ENCODE measurements at regions not wholly inside any gene's neighbourhood (a gene's known extent, or its start where the extent isn't known, plus 50 kb on each side); places are given as distances from the start of the nearest gene placed in this dataset.

DNA sequence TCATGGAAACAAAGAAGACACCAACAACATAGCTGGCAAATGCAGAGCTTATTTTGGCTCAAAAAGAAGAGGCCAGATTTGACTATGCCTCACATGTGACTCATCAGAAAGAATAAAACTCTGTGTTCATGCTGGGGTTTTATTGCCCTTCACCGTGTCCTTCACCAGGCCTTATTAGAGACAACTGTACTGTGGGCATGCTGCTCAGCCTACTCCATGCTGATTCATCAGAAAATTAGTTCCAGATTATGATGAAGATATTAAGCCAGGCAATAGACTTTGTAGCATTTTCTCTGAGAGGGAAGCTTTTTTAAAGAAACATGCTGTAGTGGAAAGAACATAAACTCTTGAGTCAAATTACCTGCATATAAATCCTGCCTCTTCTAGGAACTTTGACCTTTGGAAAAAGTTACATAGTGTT lies 89.8 kb downstream of the CYB561 start:
- no peak for TF ChIP-seq CTCF (IDR thresholded peaks at IDR 0.05)
- TF ChIP-seq SIN3A (IDR thresholded peaks at IDR 0.05; ENCODE audit: borderline replicate concordance, low read depth, low read length): peak; percentile 25; the same call in 1 of the 2 replicates
- peak; percentile 35; the same call in 1 of the 2 replicates for TF ChIP-seq RAD21 (IDR thresholded peaks at IDR 0.05; ENCODE audit: low read length)
- TF ChIP-seq, protein P1, sequence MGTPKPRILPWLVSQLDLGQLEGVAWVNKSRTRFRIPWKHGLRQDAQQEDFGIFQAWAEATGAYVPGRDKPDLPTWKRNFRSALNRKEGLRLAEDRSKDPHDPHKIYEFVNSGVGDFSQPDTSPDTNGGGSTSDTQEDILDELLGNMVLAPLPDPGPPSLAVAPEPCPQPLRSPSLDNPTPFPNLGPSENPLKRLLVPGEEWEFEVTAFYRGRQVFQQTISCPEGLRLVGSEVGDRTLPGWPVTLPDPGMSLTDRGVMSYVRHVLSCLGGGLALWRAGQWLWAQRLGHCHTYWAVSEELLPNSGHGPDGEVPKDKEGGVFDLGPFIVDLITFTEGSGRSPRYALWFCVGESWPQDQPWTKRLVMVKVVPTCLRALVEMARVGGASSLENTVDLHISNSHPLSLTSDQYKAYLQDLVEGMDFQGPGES (IDR thresholded peaks at IDR 0.05; ENCODE audit: low read depth, low read length): no peak
- TF ChIP-seq TCF12 (IDR thresholded peaks at IDR 0.05): peak; percentile 100
- no peak for TF ChIP-seq GABPA (IDR thresholded peaks at IDR 0.05; ENCODE audit: low read depth)
- TF ChIP-seq, protein P2, sequence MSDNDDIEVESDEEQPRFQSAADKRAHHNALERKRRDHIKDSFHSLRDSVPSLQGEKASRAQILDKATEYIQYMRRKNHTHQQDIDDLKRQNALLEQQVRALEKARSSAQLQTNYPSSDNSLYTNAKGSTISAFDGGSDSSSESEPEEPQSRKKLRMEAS (IDR thresholded peaks at IDR 0.05; ENCODE audit: low read depth): peak; percentile 94
- TF ChIP-seq JUND (IDR thresholded peaks at IDR 0.05): peak; percentile 98
- peak; percentile 79 to 98 for TF ChIP-seq EP300 (IDR thresholded peaks at IDR 0.05; ENCODE audit: borderline replicate concordance in 1 of 2, low read depth in 1 of 2, low read length in 1 of 2)
- TF ChIP-seq POLR2AphosphoS5 (IDR thresholded peaks at IDR 0.05; ENCODE audit: low read depth, low read length): peak; percentile 87; the same call in 1 of the 2 replicates
